H54 (cell line): ENCODE measurements at regions not wholly inside any gene's neighbourhood (a gene's known extent, or its start where the extent isn't known, plus 50 kb on each side); places are given as distances from the start of the nearest gene placed in this dataset.
"Not testable (repeated sequence)": the region's sequence is repeated elsewhere in the genome, so short reads cannot be mapped to it uniquely, and the experiment has no call there.

Source experiments
- DNase-seq: peaks from one replicate; pipeline ENCODE4 v3.0.0; 2011; ENCODE audit warnings: low spot score, mixed read lengths; ENCODE audit not compliant: insufficient read length
- FAIRE-seq: peaks from 3 replicates; lab custom pipeline; 2011; peaks lifted over from hg19 to GRCh38; lab: Jason Lieb, UNC
- POLR2A ChIP-seq: IDR thresholded peaks from 2 replicates; pipeline ENCODE4 v1.6.1; 2011; ENCODE audit warnings: low read depth, mild to moderate bottlenecking, low read length

GRCh38 chr10:9819756-9820494, 1197.7 kb upstream of the CELF2 start:
- DNase-seq (no peak), FAIRE-seq (no peak)
- no peak for TF ChIP-seq POLR2A

GRCh38 chr10:9823268-9823930, 1194.3 kb upstream of the CELF2 start:
- FAIRE-seq (no peak), DNase-seq (no peak)
- no peak for TF ChIP-seq POLR2A

- no peak for TF ChIP-seq POLR2A
- no peak for DNase-seq
- FAIRE-seq: no peak
These were observed 1193.0 kb upstream of the CELF2 start for GRCh38 chr10:9824631-9825071.

- TF ChIP-seq POLR2A: no peak
- FAIRE-seq (no peak), DNase-seq (no peak)
These were observed 1192.1 kb upstream of the CELF2 start for GRCh38 chr10:9825491-9826018.

- FAIRE-seq (no peak), DNase-seq (no peak)
- no peak for TF ChIP-seq POLR2A
These were observed 1189.6 kb upstream of the CELF2 start for GRCh38 chr10:9828110-9828509.

GRCh38 chr10:9833942-9834341, 1183.7 kb upstream of the CELF2 start:
- DNase-seq: no peak
- TF ChIP-seq POLR2A: no peak
- no peak for FAIRE-seq

GRCh38 chr10:9834434-9834833, 1183.2 kb upstream of the CELF2 start:
- TF ChIP-seq POLR2A: no peak
- DNase-seq (no peak), FAIRE-seq (no peak)

- TF ChIP-seq POLR2A: no peak
- FAIRE-seq (no peak), DNase-seq (no peak)
These were observed 1172.6 kb upstream of the CELF2 start for GRCh38 chr10:9845075-9845474.

GRCh38 chr10:9848278-9848677, 1169.4 kb upstream of the CELF2 start:
- FAIRE-seq (no peak), DNase-seq (no peak)
- TF ChIP-seq POLR2A: no peak

- no peak for DNase-seq
- no peak for TF ChIP-seq POLR2A
- FAIRE-seq: no peak
These were observed 1168.7 kb upstream of the CELF2 start for GRCh38 chr10:9848981-9849380.

- DNase-seq (no peak), FAIRE-seq (no peak)
- no peak for TF ChIP-seq POLR2A
These were observed 1167.3 kb upstream of the CELF2 start for GRCh38 chr10:9850415-9850814.

GRCh38 chr10:9851808-9852207, 1165.9 kb upstream of the CELF2 start:
- TF ChIP-seq POLR2A: no peak
- FAIRE-seq (no peak), DNase-seq (no peak)

- DNase-seq: no peak
- no peak for TF ChIP-seq POLR2A
- FAIRE-seq: no peak
These were observed 1164.0 kb upstream of the CELF2 start for GRCh38 chr10:9853405-9854355.

- not testable (repeated sequence) for FAIRE-seq, DNase-seq
These were observed 1162.2 kb upstream of the CELF2 start for GRCh38 chr10:9855451-9855850.
